SH-SY5Y (cell line): ENCODE measurements at regions not wholly inside any gene's neighbourhood (a gene's known extent, or its start where the extent isn't known, plus 50 kb on each side); places are given as distances from the start of the nearest gene placed in this dataset.

ENCODE experiments used
- GATA2 ChIP-seq: IDR thresholded peaks from 2 replicates; pipeline ENCODE4 v1.6.1; 2011; ENCODE audit warnings: mild to moderate bottlenecking, low read depth, low read length
- GATA3 ChIP-seq: IDR thresholded peaks from 2 replicates; pipeline ENCODE4 v1.6.1; 2011; ENCODE audit warnings: low read depth, mild to moderate bottlenecking, low read length, moderate library complexity

DNA sequence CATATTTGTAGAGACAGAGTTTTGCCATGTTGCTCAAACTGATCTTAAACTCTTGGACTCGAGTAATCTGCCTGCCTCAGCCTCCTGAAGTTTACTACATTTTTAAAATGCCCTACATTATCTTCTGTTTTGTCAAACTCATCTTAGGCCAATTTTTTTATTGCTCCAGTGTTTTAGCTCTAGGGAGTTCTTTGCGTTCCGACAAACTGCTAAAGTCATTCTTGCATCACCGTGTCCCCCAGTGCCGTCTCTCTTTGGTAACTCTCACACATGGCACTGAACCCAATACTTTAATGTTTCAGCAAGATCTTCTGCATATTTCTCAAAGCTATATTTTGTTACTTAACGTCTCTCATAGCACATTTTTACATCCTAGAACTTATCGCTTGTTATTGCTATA lies 440.9 kb upstream of the NRXN1 start:
- no peak for TF ChIP-seq GATA2
- TF ChIP-seq GATA3, result no peak

DNA sequence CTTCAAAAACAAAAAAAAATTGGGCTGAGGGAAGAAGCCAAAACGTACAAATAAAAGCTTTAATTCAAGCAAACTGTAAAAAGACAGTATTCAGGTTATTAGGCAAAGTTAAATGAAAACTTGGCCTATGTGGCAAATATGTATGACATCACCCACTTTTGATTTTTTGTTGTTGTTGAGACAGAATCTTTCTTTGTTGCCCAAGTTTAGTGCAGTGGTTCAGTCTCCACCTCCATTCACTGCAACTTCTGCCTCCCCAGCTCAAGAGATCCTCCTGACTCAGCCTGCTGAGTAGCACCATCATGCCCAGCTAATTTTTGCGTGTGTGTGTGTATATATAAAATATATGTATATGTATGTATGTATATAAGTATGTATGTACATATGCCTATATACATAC lies 440.4 kb upstream of the NRXN1 start:
- TF ChIP-seq GATA3 (no peak), GATA2 (no peak)

DNA sequence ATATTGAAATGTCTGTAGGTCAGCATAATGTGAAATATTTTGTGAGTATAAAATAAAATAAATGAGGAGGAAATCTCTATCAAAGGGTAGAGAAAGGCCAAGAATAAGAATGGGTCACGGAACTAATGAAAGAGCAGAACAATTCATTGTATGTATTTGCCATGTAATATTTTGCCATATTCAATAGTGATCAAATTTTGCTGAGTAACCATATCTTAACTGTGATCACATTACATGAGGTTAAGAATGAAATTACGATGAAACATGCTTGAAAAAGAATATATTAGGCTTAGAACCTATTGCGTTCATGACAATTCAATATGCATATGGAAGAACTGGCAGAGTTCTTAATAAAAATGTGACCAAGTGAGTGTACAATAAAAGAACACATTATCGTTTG lies 437.2 kb upstream of the NRXN1 start:
- TF ChIP-seq GATA3 (no peak), GATA2 (no peak)

DNA sequence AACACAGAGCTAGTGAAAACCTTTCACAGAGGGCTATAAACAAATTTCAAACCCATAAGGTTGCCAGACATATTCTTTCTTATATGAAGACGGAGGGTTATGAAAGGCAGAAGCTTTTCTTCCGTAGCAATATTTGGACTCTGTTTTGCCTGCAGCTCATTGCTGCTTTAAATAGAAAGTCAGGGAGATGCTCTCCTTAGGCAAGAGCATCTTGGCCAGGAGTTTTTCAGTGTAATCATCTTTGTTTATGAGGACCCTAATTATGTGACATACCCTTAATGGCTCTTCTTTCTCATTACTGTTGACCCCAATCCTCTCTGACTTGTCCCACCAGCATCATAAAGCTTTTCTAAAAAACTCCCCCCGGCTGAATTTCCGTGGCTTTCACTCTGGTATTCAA lies 433.4 kb upstream of the NRXN1 start:
- TF ChIP-seq GATA2 (no peak), GATA3 (no peak)

DNA sequence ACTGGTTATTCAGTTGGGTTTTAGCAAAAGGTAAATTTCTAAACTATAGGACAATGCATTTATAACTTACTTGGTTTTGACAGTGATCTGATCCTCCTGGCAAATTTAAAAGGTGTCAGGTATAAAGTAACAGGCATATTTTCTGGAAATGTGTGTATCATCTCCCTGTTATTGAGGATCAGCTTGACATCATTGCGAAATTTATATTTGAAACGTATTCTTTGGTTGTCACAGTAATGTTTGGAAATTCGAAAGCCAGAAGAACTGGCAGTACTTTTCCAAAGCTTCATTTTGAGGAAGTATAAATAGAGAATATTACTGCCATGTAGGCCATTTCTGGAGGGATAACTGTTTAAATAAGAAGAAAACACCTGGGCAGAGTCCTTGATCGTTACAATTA lies 422.2 kb upstream of the NRXN1 start:
- TF ChIP-seq GATA2, result no peak
- TF ChIP-seq GATA3, result no peak

DNA sequence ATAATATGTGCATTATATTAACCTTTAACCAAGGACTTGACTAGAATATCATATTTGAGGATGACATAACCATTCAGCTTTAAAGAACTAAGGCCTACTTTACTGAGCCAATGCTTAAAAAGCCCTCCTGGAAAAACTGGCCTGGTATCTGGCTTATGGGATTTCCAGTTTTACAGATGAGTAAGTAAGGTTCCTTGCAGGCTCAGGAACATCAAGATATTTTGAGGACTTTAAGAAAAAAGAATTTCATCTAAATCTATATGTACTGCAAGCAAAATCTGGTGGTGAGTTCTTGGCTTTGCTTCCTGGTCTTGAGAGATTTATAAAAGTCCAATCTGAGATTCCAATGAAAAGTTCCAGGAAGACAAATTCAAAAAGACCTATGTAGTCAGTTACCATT lies 417.0 kb upstream of the NRXN1 start:
- TF ChIP-seq GATA3 (no peak), GATA2 (no peak)

DNA sequence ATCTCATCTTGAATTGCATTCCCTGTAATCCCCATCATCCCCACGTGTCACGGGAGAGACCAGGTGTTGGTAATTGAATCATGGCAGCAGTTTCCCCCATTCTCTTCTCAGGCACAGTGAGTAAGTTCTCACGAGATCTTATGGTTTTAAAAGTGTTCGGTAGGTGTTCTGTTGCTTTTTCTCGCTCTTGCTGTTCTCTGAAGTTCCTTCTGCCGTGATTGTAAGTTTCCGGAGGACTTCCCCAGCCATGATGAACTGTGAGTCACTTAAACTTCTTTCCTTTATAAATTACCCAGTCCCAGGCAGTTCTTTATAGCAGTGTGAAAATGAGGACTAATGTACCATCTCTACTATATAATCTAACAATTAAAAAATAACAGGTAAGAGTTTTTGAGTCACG lies 409.9 kb upstream of the NRXN1 start:
- TF ChIP-seq GATA3, result no peak
- no peak for TF ChIP-seq GATA2

DNA sequence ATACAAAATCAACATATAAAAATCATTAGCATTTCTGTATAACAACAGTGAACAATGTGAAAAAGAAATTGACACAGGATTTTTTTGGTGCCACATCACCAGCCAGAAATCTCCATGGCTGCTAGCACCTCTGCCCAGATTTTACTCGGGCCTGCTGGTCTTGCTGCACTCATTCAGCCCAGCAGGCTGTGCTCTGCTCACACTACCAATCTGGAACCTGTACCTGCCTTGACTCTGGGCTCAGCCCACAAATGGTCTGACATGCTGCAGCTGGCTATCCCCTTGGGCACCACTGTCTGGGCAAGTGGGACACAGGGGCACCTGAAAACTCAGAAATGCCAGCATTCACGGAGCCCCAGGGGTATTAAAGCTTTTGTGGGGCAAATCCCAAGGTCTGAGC lies 392.5 kb upstream of the NRXN1 start:
- no peak for TF ChIP-seq GATA2
- no peak for TF ChIP-seq GATA3

DNA sequence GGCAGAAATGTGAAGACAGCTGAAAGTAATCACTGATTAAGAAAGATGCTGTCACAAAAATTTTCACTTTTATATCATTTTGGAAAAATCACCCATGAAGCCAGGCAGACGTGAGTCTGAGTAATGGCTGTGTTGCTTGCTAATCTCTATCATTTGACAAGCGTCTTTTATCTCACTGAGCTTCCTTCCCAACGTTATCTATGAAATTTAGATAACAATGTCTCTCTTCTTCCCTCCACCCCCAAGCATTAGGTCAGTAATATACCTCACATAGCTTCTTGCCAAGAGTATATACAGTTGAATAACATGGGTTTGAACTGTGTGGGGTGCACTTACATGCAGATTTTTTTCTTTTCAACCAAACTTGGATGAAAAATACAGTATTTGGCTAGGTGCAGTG lies 388.6 kb upstream of the NRXN1 start:
- TF ChIP-seq GATA2, result no peak
- no peak for TF ChIP-seq GATA3

DNA sequence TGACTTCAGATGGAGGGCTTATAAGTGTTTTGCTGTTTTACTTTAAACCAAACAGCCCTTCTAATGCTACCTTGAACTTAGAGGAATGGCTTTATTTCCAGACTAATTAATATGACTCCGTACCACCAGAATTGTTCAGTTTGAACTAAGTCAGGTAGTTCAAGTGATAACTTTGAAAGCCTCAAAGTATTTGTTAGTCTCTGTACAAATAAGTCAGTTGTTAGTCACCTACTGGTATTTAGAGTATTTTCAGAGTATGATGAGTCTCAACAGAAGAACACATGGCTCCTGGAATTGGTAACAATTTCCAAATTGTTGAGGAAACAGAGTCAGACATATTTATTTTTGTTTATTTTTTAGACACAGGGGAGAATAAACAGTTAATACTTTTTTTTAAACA lies 381.8 kb upstream of the NRXN1 start:
- TF ChIP-seq GATA2 (no peak), GATA3 (no peak)

DNA sequence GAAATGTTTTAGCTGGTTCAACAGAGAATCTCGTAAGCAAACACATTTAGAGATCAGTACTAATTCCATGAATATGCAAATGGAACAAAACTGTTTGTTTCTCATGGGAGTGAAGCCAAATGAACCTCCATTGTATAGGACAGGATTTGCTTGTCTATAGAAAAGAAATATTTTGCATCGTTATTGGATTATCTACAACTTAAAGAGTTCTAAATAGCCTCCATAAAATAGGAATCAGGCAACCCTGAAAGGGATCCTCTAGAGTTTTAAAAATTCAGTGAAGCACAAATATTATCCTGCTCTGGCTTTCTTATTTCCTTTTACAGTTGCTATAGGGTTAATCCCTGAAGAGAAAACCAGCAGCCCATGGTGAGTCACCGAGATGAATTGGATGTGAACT lies 378.4 kb upstream of the NRXN1 start:
- TF ChIP-seq GATA2 (no peak), GATA3 (no peak)

DNA sequence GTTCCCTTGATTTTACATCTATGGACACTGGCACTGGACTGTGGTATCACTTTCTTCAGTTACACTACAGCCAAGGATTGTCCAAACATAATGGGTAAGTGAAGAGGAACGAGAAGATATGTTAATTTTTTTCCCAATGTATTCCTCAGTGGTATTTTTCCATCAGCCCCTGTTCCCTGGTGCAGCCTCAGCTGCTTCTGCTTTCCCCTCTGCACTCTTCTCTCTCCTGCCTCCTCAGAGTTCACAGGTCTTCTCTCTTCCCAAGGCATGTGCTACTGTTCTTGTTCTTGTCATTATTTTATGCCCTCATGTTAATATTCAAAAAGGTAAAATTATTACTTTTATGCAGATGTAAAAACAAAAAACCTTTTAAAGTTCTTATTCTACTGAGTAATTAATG lies 378.0 kb upstream of the NRXN1 start:
- TF ChIP-seq GATA2, result no peak
- no peak for TF ChIP-seq GATA3

DNA sequence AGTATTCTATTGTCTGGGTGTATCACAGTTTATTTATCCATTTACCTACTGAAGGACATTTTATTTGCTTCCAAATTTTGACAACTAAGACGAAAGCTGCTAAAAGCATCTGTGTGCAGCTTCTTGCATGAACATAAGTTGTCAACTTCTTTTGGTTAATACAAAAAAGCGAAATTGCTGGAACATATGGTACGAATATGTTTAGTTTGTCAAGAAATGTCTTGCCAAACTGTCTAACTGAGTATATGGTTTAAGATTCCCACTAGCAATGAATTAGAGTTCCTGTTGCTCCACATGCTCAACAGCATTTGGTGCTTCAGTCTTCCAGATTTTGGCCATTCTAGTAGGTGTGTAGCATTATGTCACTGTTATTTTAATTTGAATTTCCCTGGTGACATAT lies 372.3 kb upstream of the NRXN1 start:
- TF ChIP-seq GATA3 (no peak), GATA2 (no peak)

DNA sequence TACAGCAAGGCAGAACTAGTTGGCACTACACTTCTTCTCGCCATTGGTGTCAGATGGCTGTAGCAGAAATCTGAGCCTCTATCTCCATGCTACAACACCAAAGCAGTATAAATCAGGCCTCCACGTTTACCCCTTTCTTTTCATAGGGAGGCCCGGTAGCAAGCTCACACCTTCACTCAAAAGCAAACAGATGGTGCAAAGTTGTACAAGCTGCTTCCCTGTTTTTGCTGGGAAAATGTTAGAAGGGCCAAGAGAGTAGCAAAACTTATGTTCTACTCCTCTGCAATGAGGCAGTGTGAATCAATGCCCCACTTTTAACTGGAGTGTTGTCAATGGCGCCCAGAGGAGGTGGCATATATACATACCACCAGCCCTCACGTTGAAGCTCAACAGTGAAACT lies 369.6 kb upstream of the NRXN1 start:
- TF ChIP-seq GATA3, result no peak
- TF ChIP-seq GATA2, result no peak

DNA sequence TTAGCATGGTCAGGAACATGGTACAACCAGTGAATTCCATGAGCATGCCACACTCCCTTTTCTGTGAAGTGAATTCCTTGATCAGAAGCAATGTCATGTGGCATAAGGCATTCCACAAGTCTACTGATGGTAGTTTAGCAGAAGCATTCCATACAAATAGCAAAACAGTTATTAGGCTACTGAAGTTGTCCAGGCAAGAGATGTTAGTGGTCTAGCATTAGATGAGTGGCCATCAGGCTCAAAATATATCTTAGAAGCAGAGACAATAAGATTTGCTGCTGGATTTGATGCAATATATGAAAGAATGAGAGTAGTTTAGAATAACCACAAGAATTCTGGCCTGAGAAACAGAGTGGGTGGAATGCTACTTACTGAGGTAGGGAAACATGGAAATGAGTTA lies 355.3 kb upstream of the NRXN1 start:
- no peak for TF ChIP-seq GATA3
- no peak for TF ChIP-seq GATA2

DNA sequence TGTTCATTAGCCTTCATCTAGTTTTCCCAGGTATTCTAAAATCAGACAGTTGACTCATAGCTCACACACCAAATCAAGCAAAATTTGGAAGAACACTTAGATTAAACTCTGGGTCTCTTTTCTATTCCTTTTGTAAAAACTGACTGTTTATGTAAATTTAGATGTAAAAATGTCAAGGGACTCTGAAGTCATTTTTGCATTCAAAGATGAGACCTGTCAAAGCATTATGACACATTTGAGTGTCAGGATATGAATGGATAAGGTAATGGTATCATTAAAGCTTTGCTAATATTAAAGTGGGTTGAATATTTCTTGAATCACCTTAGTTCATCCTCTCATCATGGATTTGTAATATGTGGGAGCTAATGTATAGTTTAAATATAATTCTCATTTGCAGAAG lies 348.1 kb upstream of the NRXN1 start:
- no peak for TF ChIP-seq GATA3
- no peak for TF ChIP-seq GATA2

DNA sequence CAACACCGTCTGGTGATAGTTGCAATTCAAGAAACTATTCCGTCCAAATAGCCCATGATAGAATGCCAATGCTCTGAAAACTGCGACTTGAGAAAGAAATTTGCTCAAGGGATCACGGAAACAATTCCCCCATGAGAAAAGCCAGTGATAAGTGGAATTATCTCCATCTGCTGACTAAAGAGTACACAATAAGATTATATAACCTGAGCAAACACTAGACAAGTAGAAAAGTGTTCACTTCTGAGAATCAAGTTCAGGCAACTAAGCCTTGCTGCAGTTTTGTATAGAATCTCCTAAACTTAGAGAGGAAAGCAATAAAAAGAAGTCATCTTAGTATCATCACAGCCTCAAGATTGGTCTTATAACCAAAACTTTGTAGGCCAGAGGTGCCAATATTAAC lies 336.3 kb upstream of the NRXN1 start:
- TF ChIP-seq GATA3, result no peak
- no peak for TF ChIP-seq GATA2

DNA sequence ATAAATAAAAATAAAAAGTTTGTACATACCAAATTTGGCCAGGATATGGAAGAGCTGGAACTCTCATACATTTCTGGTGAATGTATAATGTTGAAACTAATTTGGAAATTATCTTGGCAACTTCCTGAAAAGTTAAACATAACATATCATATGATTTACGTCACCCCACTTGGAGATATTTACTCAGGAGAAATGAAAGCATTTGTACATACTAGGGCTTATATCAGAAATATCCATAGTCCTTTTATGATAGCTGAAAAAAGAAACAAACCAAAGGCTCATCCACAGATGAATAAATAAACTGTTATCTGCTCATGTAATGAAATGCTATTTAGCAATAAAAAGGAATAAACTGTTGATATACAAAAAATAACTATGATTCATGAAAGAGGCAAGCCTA lies 318.2 kb upstream of the NRXN1 start:
- TF ChIP-seq GATA2, result no peak

DNA sequence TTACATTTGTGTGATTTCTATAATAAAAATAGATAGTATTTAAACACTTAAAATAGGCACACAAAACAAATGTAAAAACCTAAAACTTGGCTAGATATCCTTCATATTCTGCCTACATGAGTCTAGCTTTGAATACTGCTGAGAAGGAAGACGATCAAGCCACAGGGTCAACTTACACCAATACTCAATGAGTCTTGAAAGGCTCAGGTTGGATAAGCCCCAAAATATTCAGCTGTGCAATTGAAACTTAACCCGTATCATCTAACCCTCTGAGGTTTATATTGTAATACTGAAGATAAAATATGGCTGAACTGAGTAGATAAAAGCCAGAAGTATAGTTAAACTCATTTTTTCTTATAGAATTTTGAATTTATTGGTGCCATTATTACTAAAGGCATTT lies 313.0 kb upstream of the NRXN1 start:
- no peak for TF ChIP-seq GATA3
- TF ChIP-seq GATA2, result no peak
